ENCODE measurements at regions not wholly inside any gene's neighbourhood (a gene's known extent, or its start where the extent isn't known, plus 50 kb on each side); places are given as distances from the start of the nearest gene placed in this dataset.

DNA sequence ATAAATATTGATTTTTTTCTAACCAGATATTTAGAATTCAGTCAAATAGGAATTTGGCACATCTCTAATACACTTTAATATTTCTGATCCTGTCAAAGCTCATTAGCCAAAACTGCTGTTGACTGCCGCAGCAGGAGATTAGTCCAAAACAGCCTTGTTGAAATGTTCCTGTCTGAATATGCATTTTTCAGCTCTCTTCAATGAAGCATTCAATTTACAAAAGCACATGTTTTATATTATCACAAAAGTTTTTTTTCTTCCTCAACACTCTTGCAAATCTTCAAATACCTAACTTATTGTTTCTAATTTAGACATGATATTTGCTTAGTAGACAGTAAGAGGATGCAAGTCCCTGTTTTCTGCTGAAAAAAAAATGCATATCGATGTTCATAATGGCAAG lies 140.9 kb downstream of the SPATA18 start:
- TF ChIP-seq, protein P1, sequence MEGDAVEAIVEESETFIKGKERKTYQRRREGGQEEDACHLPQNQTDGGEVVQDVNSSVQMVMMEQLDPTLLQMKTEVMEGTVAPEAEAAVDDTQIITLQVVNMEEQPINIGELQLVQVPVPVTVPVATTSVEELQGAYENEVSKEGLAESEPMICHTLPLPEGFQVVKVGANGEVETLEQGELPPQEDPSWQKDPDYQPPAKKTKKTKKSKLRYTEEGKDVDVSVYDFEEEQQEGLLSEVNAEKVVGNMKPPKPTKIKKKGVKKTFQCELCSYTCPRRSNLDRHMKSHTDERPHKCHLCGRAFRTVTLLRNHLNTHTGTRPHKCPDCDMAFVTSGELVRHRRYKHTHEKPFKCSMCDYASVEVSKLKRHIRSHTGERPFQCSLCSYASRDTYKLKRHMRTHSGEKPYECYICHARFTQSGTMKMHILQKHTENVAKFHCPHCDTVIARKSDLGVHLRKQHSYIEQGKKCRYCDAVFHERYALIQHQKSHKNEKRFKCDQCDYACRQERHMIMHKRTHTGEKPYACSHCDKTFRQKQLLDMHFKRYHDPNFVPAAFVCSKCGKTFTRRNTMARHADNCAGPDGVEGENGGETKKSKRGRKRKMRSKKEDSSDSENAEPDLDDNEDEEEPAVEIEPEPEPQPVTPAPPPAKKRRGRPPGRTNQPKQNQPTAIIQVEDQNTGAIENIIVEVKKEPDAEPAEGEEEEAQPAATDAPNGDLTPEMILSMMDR (IDR thresholded peaks at IDR 0.05; ENCODE audit: borderline replicate concordance, extremely low read depth, low read length, poor library complexity, severe bottlenecking): no peak
- TF ChIP-seq EZH2 (IDR thresholded peaks at IDR 0.05; ENCODE audit: borderline replicate concordance, low read depth, low read length, severe bottlenecking): no peak

Data from DND-41 (cell line).